NCI-H1092 treated with DMSO at 0.1 percent for 48 hours (cell line): ENCODE measurements at regions not wholly inside any gene's neighbourhood (a gene's known extent, or its start where the extent isn't known, plus 50 kb on each side); places are given as distances from the start of the nearest gene placed in this dataset.
"Not testable (repeated sequence)": the region's sequence is repeated elsewhere in the genome, so short reads cannot be mapped to it uniquely, and the experiment has no call there.

Source experiments
- DNase-seq: peaks from one replicate; lab custom pipeline; 2025; lab: John Stamatoyannopoulos, UW

DNA sequence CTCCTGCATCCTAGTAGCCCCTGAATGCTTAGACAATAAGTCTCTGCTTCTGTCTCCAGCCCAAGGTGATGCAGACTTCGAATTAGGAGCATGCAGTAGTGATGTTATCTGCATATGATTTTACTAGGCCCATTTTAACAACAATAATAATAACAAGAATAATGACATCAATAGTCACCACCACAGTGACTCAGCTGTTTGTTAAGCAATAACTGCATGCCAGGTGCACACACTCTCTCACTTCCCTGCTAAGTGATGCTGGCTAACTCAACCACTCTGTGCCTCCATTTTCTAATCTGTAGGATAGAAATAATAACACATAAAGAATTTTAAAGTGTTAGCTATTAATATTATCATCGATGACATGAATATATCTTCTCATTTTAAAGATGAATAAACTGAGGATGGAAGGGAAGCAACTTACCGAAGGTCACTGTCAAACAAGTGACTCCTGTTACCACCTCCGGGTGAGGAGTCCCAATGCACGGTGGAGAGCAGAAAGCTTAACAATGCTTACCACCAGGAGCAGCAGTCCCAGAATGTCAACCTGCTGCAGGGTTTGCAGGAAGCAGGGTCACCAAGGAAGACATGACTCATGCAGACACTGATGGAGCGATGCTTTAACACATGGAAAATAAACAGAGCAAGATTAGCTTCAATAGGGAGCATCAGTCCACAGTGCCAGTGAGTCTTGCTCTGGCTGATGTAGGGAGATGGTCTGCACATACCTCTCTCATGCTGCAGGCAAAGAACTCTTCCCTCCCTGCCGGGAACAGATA lies 290.2 kb downstream of the SPATA17 start:
- DNase-seq: no peak

DNA sequence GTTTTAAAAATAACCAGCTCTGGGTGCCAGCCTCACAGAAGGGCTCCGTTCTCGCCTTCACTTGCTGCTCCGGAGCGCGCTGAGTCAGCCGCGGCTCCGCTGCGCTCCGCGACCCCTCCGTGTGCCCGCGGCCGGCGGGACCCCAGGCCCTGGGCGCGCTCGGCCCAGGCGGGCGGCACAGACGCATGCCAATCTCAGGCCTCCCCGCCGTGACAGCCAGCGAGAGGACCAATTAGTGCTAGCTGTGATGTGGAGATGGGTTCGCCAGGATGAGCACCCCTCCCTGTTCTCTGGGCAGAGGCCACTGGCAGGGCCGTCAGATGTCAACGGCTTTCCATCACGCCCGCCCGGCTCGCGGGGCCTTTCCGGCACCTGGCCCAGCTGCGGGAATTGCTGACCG lies 293.8 kb downstream of the SPATA17 start:
- DNase-seq: no peak

DNA sequence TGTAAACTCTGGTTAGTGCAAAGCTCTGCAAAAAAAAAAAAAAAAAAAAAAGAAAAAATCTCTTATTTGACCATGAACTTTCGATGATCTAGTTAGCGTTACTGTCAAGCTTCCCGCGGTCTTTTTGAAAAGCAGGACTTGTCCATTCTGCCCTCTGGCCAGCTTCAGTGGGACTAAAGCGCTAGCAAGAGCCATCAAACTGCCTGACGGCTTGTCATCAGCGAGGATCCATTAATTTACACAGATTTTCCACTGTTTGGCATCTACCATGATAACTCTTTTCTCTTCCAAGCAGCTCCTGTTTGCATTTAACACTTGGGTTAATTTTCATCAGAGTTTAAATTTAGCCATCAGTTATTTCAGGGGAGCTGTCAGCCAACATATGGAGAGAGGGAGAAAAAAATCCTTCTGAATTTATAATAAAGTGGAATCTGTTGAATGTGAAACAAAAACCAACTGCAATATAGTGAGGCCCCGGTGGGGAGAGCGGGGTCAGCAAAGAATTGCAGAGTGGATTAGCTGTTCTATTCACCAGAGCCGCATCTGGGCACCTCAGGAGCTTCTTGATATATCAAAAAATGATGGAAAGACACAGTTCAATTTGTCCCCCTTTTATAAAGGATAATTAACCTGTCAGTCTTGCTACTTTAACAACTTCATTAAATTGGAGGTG lies 298.2 kb downstream of the SPATA17 start:
- DNase-seq: no peak

DNA sequence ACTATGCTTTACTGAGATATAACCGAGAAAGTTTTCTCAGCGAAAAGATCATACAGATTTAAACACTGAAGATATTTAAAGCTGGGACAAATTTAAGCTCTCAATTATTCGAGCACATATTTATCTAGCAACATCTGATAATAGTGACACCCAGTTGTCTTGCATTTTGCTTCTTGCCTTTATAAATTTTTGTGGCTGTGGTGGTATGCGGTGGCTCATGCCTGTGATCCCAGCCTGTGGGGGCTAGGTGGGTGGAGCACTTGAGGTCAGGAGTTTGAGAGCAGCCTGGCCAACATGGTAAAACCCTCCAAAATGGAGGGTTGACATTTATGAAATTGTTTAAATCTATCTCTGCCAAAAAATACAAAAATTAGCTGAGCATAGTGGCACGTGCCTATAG lies 312.2 kb downstream of the SPATA17 start:
- DNase-seq: no peak

DNA sequence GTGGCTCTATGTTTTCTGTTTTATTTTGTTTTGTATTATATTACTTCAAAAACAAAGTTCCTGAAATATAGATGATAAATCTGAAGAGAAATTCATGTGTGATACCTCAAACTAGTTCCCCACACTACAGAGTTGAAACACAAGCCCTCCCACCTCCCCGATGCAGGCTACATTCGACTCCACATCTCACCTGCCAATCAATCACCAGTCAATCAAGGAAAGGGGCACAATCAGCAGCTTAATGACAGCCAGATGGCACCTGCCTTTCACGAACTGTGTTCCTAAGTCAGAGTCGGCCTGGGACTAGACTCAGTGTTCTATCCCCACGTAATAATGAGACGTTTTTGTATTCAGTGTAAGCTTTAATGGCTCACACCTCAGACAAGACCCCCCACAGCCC lies 313.4 kb downstream of the SPATA17 start:
- no peak for DNase-seq

DNA sequence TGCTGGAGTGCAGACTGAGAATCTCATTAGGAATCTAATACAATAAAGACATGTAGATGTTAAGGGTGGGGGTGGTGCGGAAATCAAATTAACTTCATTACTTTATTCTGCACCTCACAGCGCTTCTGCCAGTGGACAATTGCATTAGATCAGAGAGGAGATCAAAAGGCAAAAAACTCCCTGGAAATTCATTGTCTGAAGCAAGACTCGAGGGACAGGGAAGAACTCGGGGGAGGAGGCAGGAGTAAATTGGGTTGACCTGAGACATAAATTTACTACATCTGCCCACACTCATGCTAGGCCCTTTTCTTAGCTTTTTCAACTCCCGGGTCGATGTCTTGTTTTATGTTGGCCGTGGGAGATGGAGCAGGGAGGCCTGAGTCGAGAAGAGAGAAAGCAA lies 315.4 kb downstream of the SPATA17 start:
- DNase-seq: no peak

DNA sequence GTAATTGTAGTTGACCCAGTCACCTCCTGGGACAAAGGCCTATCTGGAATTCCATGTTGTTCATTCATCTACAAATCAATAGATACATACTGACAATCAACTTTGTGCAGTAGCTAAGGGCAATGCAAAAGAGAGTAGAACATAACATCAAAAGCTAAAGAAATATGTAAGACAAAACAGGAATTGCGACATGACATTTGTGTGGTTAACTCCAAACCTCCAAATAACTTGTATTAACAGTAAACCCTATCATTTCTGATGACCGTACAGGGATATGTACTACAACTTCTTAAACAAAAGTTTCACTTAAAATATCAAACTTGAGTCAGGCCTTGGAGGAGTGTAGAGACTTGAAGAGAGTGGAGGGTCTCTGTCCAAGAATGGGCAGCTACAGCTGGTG lies 317.6 kb downstream of the SPATA17 start:
- no peak for DNase-seq

DNA sequence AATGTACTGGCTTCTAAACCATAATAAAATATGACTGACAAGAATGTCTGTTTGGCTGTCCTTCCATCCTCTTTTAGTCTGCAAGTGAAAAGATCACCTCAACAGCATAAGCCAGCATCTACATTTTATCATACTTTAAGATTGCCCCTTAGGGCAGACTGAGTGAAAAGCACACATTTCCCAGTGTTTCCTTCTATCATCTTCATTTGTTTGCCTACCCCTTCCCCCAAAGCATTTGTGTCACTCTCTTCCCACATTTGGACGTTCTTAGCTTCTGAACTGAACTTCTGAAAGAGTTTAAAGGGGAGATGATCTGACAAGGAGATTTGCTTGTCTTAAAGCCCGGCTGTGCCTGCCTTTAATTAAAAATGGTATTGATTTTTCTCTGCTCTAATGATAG lies 322.2 kb downstream of the SPATA17 start:
- DNase-seq: no peak

DNA sequence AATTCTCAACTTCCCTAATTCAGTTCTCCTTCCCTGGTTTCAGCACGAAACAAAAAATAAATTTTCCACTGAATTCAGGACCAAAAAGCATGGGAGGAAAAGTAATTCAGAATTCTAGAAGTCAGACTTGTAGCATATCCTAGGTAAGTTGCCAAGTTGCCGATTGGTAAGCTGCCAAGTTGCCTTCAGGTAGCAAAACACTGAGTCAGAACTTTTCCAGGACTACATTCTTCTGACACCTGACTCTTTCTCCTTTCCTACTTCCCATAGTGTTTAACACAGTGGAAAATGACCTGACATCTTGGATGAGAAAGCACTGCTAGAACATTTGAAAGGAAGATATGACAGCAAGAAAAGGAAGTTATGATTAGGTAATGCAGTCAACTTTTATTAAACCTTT lies 322.8 kb downstream of the SPATA17 start:
- DNase-seq: no peak

DNA sequence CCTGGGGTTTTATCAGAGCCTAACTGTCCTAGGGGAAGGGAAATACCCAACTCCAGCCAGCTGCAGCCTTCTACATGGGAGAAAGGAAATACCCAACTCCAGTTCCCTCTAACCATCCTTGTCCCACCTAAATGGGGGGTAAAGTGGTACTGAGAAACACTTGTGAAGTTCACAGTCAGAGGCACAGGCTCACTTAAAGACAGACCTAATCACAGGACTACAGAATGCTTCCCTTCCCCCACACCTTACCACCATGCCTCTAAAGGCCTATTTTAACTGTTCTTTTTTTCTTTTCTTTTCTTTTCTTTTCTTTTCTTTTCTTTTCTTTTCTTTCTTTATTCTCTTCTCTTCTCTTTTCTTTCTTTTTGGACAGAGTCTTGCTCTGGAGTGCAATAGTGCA lies 324.6 kb downstream of the SPATA17 start:
- no peak for DNase-seq

DNA sequence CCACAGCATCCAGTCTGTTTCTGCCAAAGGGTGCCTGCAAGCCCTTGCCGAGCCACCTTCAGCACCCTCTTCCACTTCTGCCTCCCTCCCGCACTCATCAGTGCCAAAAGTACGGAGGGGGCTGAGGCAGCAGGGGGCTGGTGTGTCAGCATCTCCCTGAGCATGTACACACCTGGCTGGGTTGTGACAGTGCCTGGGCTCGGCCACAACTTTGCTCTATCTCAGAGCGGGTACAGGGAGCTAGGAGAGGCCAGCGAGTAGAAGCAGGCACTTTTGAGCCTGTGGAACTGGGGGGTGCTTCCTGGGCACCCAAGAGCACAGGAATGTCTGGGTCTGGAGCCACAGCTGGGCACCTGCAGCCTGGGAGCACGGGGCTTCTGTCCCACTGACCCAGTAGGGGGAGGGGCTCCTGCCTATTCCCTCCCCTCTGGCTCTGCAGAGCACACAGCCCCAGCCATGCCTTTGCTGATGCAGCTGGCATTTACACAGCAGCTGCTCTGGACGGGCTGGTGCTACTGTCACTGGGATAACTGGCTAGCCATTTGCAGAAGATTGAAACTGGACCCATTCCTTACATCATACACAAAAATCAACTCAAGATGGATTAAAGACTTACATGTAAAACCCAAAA lies 319.8 kb upstream of the RRP15 start:
- DNase-seq: no peak

DNA sequence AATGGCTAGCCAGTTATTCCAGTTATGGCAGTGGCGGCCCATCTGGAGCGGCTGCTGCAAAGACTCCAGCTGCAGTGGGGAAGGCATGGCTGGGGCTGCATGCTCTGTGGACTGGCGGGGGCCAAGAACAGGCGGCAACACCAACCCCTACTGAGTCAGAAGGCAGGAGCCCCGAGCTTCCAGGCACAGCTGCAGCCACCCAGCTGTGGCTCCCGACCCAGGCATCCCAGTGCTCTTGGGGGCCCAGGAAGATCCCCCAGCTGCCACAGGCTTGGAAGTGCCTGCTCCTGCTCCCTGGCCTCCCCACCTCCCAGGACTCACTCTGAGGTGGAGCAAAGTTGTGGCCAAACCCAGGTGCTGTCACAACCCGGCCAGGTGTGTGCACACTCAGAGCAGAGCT lies 317.0 kb upstream of the RRP15 start:
- no peak for DNase-seq

DNA sequence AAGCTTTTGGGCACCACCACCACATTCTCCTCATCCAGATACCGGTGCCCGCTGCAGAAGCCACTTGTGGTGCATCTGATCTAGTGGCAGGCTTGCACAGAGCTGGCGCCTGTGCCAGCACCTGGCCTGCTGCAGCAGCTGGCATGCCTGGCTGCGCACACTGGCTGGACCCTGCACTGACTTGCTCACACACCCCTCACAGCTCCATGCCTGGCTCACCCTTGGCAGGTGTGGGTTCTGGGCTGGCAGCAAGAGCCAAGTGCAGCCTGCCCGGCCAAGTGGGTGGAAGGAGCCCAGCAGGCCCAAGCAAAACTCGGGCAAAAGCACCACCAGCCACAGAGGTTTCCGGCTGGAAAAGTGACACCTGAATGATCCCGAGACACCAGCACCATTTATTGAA lies 315.7 kb upstream of the RRP15 start:
- no peak for DNase-seq

DNA sequence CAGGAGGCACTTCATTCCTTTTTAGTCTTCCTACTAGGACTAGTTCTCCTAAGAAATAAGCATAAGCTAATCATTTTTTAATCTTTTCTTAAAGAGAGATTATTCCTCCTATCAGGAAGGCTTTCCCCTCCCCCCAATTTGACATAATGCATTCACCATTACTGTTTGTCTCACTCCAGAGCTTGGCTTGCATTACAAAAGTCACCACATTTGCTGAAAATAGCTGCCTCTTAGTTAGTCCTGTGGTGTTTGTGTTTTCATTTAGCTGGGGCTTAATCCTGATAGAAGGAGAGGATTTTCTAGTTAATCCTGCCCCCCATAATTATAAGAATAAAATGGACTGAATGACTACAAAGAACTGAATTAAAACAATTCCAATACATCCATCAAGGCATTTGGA lies 307.1 kb upstream of the RRP15 start:
- no peak for DNase-seq

DNA sequence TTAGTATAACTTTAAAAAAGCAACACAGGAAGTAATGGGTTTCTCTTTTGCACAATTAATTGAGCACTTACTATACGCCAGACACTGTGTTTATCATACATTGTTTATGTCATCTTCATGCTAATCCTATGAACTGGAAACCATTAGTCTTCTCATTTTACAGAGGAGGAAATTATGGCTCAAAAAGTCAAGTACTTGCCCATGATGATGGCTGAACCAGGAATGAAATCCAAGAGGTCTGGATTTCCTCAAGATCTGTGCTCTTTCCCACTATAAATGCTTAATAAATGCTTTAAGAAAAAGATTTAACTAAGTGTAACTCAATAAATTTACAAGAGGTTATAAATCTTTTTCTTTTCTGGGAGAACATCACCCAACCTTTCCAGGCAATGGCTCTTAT lies 303.7 kb upstream of the RRP15 start:
- no peak for DNase-seq

DNA sequence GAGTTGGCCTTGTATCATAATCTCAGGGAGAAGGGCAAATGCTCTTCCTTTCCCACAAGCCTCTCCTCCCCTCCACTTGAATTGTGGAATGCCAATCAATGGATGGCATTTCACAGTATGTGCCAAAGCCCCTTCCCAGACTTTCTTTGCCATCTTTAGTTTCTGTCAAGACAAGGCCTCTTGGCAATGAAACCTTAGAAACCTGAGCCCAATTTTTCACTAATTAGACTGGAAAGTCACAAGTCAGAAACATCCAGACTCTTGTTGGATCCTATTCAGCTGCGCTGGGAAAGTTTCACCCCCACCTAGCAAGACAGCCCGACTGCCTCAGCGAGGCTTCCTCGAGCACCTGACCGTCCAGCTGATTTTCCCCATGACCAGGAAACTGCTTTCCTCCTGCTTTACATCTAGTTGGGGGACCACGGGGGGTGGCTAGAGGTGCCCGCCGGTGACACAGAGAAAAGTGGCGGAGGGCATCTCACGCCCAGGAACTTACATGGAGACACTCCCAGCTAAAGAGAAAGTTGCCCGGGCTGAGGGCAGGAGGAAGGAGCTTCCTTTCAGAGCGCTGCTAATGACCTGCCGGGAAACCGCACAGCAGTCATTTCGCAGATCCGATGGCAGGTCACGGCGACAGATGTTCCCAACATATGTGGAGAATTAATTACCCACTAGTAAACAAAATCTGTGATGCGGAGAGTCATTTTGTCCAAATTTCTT lies 302.6 kb upstream of the RRP15 start:
- DNase-seq: no peak

DNA sequence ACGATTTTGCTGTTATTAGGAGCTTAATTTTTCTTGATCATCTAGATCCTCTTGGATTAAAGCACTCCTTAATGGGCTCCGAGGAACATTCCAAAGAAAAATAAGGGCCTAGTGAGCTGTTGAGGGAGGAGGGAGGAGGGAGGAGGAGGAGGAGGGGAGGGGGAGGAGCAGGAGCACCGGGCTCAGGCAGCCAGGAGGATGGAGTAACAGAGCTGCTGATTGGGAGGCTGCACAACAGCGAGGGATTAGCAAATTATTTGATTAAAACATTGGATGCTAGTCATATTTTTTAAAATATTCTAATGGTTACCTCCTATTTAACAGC lies 302.1 kb upstream of the RRP15 start:
- DNase-seq: no peak

DNA sequence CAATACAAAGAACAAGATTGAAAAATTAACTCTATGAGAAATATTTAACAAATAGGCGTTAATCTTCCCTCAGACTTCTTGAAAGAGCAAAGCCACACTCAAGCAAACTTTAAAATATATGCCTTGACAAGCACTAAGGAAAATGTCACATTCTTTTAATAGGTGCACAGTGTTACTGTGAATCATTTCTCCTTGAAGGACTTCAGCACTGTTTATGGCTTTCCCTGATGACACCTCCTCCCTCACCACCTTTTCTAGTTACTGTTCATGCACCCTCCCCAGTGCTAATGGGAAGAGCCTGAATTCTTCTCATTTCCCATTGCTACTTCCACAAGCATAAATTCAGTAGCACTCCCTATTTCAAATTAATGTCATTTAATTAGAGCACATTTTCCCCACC lies 299.5 kb upstream of the RRP15 start:
- no peak for DNase-seq

DNA sequence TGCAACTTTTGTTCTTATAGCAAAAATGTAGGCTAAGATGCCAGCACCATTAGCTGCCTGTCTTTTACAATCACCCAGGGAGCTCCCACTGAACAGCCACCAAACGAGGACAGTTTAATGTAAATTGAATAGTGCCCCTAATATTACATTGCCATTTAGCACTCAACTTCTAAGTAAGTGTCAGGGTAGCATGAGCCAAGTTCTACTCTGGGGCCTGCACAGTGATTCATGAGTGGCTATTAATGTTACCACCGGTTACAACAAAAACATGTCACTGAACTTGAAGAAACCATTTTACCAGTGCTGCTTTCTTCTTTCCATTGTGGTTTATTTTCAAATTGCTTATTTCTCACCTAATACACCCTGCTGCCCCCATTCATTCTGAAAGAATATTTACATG lies 295.6 kb upstream of the RRP15 start:
- DNase-seq: no peak

DNA sequence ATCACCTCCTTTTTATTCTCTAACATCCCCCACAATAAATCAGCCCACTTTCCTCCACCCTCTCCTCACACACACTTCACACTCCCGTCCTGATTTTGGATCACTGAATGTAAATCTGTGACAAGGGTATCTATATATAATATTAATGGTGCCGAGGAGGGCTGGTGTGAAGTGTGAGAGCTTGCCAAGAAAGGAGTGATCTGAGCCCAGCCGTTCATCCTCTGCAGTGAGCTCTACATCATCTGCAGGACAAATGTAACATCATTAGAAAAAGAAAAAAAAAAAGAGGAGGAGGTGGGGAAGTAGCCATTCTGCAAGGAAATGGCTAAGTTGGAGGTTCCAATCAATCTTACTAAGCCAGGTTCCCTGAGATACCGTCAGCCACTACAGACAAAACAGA lies 291.7 kb upstream of the RRP15 start:
- no peak for DNase-seq

DNA sequence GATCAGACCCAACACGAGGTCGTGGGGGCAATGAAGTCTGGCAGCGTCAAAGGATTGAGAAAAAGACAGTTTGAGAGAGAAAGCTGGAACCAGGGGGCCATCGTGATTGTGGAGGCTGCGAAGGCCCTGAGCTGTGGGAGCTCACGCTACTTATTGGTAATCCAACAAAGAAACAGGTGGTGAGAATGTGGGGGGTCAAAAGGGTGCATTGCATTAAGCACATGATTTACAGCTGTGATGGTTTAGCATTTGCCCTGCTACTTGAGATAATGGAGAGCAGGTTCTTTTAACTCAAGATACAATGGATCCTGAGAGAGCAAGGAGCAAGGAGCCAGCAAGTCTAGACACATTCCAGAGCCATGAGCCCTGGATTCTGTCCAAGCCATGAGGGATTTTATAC lies 276.8 kb upstream of the RRP15 start:
- DNase-seq: not testable (repeated sequence)

DNA sequence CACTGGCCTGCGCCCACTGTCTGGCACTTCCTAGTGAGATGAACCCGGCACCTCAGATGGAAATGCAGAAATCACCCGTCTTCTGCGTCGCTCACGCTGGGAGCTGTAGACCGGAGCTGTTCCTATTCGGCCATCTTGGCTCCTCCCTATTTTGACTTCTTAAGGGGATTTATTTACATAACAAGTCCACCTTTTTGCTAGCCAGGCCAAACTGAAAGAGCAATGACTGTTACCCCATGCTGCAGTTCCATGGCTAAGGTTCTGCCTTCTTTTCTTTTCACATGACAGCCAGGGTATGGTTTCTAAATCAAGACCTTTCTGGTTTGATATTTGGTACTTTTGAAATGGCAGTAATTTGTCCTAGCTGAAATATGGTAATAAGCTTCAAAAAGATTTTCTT lies 270.0 kb upstream of the RRP15 start:
- DNase-seq: not testable (repeated sequence)

DNA sequence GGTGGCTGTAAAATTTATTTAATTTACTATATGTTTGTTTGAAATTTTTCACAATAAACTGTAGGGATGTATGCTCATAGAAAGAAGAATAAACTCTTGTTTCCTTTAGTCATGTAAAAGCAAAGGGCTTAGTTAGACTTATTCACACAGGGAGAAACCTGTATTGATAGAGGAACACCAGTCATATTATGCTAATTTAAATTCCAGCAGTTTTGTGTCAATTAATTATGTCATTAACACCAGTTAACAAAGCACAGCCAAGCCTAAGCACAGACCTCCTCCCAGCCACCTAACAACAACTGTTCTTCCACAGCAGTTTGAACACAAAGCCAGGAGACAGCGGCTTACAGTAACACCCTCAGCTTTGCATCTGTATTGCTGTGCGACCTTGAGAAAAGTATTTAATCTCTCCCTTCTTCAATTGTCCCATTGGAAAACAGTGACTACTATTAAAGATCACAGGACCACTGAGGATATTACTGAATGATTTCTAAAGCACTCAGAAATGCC lies 260.8 kb upstream of the RRP15 start:
- DNase-seq: no peak
